Neural crest cell (in vitro differentiated cells): ENCODE measurements at regions not wholly inside any gene's neighbourhood (a gene's known extent, or its start where the extent isn't known, plus 50 kb on each side); places are given as distances from the start of the nearest gene placed in this dataset.
"Not testable (repeated sequence)": the region's sequence is repeated elsewhere in the genome, so short reads cannot be mapped to it uniquely, and the experiment has no call there.

ENCODE experiments used
- DNase-seq: peaks from one replicate; pipeline ENCODE4 v3.0.0; 2021; ENCODE audit warnings: low read depth, mixed read lengths, low spot score
- H3K27ac Mint-ChIP-seq: one replicate; pipeline ENCODE4 v1.8.0; 2021; ENCODE audit warnings: mild to moderate bottlenecking, mixed read lengths; ENCODE audit not compliant: unreplicated experiment
- H3K27me3 Mint-ChIP-seq: 2 replicates; pipeline ENCODE4 v1.8.0; 2021; ENCODE audit warnings: low read depth, mild to moderate bottlenecking, mixed read lengths
- H3K36me3 Mint-ChIP-seq: 2 replicates; pipeline ENCODE4 v1.8.0; 2021; ENCODE audit warnings: low read depth, mild to moderate bottlenecking, mixed read lengths
- H3K4me1 Mint-ChIP-seq: 2 replicates; pipeline ENCODE4 v1.8.0; 2021; ENCODE audit warnings: mixed read lengths
- H3K4me3 Mint-ChIP-seq: one replicate; pipeline ENCODE4 v1.8.0; 2021; ENCODE audit warnings: mild to moderate bottlenecking, mixed read lengths
- H3K9me3 Mint-ChIP-seq: 2 replicates; pipeline ENCODE4 v1.8.0; 2021; ENCODE audit warnings: mixed read lengths
- TF ChIP-seq, protein P1 (sequence below): fragments of 200-600 bp; sonication (generic); conservative IDR thresholded peaks from 2 replicates; pipeline ENCODE4 v1.5.0; 2021; ENCODE audit warnings: antibody characterized with exemption, mild to moderate bottlenecking

DNA sequence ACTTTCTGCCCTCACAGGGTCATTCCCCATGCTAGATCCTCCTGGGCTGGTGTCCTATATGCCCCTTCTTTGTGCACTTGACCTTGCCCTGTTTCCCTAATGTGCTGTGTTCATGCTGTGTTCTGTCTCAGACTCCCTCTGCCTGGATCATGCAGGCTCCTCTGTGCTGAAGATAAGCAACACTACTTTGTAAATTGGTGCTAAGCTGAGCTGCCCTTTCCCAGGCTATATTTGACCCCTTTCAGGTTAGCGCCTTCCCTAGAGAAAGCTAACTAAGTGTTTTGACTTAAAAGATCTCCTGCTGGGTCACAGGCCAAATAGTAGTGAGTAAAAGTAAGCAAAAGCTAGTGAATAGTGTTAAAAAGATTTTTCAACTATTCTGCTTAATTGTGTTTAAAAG is 257.2 kb upstream of the RGPD4 start:
- Mint-ChIP-seq H3K9me3 (no peaks in the 10 kb centered on the region), H3K36me3 (no peaks in the 10 kb centered on the region), H3K27ac (no peak overlapping the region), H3K4me3 (no peak overlapping the region), H3K27me3 (no peaks in the 10 kb centered on the region), H3K4me1 (peaks cover 7% of the 10 kb centered on the region)
- TF ChIP-seq, protein P1, sequence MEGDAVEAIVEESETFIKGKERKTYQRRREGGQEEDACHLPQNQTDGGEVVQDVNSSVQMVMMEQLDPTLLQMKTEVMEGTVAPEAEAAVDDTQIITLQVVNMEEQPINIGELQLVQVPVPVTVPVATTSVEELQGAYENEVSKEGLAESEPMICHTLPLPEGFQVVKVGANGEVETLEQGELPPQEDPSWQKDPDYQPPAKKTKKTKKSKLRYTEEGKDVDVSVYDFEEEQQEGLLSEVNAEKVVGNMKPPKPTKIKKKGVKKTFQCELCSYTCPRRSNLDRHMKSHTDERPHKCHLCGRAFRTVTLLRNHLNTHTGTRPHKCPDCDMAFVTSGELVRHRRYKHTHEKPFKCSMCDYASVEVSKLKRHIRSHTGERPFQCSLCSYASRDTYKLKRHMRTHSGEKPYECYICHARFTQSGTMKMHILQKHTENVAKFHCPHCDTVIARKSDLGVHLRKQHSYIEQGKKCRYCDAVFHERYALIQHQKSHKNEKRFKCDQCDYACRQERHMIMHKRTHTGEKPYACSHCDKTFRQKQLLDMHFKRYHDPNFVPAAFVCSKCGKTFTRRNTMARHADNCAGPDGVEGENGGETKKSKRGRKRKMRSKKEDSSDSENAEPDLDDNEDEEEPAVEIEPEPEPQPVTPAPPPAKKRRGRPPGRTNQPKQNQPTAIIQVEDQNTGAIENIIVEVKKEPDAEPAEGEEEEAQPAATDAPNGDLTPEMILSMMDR = no peak
- DNase-seq = no peak

DNA sequence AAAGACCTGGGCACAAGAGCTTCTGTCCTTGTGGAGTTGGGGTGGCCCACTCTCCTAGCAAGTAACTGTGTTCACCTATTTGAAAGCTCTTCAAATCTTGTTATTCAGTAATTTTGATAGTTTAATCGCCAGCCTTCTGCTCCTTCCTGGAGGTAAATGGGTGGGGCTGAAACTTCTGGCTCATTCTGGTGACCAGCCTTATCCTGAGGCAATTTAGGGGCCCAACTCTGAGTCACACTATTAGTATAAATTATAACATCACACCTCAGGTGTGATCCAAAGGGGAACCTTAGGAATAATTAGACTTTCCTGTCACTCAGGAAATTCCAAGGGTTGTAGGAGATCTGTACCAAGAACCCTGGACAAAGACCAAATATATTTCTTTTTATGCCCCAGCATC is 255.8 kb upstream of the RGPD4 start:
- Mint-ChIP-seq H3K36me3 (no peaks in the 10 kb centered on the region), H3K4me3 (no peak overlapping the region), H3K4me1 (peaks cover 7% of the 10 kb centered on the region), H3K27ac (no peak overlapping the region), H3K9me3 (no peaks in the 10 kb centered on the region), H3K27me3 (no peaks in the 10 kb centered on the region)
- TF ChIP-seq, protein P1 = no peak
- no peak for DNase-seq

GRCh38 chr2:107572890-107573289 is 253.8 kb upstream of the RGPD4 start:
- H3K4me1 Mint-ChIP-seq = peaks cover 11% of the 10 kb centered on the region
- H3K4me3 Mint-ChIP-seq, H3K27me3 Mint-ChIP-seq, H3K9me3 Mint-ChIP-seq, H3K36me3 Mint-ChIP-seq, H3K27ac Mint-ChIP-seq: not testable (repeated sequence)
- TF ChIP-seq, protein P1 = peak; percentile 45
- DNase-seq = peak; percentile 29

GRCh38 chr2:107576991-107577390 is 249.7 kb upstream of the RGPD4 start:
- no peak for DNase-seq
- Mint-ChIP-seq H3K27me3 (no peaks in the 10 kb centered on the region), H3K36me3 (no peaks in the 10 kb centered on the region), H3K4me3 (no peak overlapping the region), H3K9me3 (no peaks in the 10 kb centered on the region), H3K4me1 (peaks cover 4% of the 10 kb centered on the region), H3K27ac (no peak overlapping the region)
- TF ChIP-seq, protein P1 = no peak

DNA sequence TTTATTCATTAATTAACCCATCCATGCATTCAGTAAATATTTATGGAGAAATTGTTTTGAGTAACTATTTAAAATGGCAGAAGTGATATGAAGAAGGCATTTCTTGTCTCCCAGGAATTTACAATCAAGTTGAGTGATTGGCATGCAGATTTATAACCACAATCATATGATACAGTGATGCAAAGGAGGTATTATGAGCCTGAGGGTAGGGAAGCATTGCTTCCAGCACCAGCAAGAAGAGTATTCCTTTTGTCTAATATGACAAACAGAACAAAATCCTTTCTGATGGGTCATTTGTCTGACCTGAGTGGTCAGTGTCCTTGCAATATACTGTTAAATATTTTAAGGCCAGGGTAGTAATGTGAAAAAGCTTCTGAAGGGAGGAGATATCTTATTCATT is 244.2 kb upstream of the RGPD4 start:
- DNase-seq = no peak
- no peak overlapping the region for H3K27ac Mint-ChIP-seq
- no peaks in the 10 kb centered on the region for H3K36me3 Mint-ChIP-seq
- no peak overlapping the region for H3K4me3 Mint-ChIP-seq
- TF ChIP-seq, protein P1 = no peak
- H3K27me3 Mint-ChIP-seq = no peaks in the 10 kb centered on the region
- no peaks in the 10 kb centered on the region for H3K9me3 Mint-ChIP-seq
- H3K4me1 Mint-ChIP-seq = no peaks in the 10 kb centered on the region

DNA sequence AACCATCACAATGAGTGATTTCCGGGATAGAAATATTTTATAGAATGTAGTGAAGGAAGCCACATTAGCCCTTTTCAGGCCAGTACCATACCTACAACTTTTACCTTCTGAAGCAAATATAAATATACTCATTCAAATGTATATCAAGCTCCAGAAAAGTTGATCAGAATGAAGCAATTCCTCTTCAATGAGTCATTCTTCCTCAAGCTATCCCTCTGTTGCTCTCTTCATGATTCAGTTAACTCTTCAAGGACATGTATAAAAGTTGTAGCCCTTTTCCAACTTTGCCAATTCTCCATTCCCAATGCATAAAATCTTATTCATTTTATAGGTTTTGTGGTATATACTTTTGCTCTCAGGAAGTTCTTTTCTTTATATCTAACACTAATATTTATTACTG is 242.1 kb upstream of the RGPD4 start:
- no peaks in the 10 kb centered on the region for H3K36me3 Mint-ChIP-seq
- TF ChIP-seq, protein P1 = no peak
- H3K27me3 Mint-ChIP-seq = no peaks in the 10 kb centered on the region

More for the DNA sequence above, 242.1 kb upstream of the RGPD4 start:
- Mint-ChIP-seq H3K4me1 (no peaks in the 10 kb centered on the region), H3K4me3 (no peak overlapping the region), H3K9me3 (no peaks in the 10 kb centered on the region), H3K27ac (no peak overlapping the region)
- no peak for DNase-seq
